Testis (tissue), 2 donors: ENCODE measurements at regions not wholly inside any gene's neighbourhood (a gene's known extent, or its start where the extent isn't known, plus 50 kb on each side); places are given as distances from the start of the nearest gene placed in this dataset.

Experiments used
- CTCF ChIP-seq, 3 experiments: fragments of 450-650 bp in 2 of 3; fragments of 200-600 bp in 1 of 3; sonication (generic) in 1 of 3; IDR thresholded peaks; one replicate each; pipeline ENCODE4 v1.5.1; 2016 to 2019; ENCODE audit warnings: antibody characterized with exemption in 3 of 3, mild to moderate bottlenecking in 2 of 3, moderate library complexity in 1 of 3
- POLR2A ChIP-seq: fragments of 450-650 bp; IDR thresholded peaks from one replicate; pipeline ENCODE4 v1.6.1; 2017; ENCODE audit warnings: antibody characterized with exemption, mild to moderate bottlenecking, moderate library complexity

DNA sequence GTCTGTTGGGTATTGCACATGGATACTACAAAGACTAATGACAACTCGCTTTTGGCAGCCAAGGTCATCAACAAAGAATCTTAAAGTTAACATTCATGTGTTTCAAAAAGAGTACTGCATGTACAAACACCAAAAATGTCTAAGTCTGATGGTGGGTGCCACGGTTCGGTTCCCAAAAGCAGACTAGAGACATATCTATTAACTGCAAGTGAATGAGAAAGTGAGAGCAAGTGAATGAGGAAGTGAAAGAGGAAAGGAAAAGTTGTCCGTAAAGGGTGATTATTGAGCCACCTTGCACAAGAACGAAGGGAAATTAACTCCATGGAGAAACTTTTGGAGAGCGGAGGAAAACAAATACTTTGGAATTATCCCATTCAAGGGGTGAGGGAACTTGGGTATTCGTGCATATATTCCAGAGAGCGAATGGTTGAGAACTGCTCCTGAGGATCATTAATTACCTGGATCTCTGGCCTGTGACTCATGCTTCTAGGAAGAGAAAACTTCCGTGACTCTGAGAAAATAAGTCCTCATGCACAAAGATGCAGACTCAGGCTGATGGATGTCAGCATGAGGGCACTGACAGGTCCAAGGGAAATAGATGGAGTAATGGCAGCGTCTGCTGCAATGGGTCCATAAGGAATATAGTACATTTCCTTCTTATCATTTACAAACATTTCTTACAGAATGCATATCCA is 336.5 kb upstream of the TGFBR2 start:
- TF ChIP-seq CTCF (IDR thresholded peaks at IDR 0.05) (no peak), POLR2A (no peak)
